ENCODE measurements at regions not wholly inside any gene's neighbourhood (a gene's known extent, or its start where the extent isn't known, plus 50 kb on each side); places are given as distances from the start of the nearest gene placed in this dataset.

DNA sequence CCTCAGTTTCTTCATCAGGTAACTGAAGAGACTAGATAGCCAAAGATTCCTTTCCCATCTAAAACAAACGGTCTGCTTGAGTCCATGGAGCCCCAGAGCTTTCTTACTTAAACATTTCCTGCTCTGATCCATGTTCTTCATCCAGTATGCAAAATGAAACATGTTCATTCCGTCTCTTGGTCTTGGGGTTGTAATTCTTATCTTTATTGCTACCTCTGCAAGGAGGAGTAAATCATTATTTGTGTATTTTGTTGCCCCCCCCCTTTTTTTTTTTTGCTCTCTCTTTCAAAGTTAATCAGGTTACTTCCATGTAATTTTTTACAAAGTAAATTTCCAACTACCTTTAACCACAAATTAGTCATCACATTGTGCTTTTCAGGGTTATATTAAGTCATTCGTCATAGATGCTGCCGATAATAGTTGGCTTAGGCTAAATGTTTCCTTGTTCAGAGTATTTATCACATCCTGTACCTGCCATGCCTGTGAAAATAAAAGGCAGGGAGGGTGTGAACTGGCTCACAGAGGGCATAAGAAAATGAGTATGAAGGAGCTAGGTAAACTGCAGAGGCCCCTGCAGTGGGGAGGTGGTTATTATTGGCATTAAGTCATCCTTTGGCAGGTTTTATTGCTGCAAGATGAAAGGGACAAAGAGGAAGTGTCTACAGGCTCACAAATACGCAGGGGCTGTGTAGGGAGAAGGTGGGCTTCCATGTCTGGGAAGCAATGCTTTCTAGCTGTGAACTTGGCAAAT lies 76.7 kb upstream of the HS3ST1 start (continued):
- TF ChIP-seq, protein P1, sequence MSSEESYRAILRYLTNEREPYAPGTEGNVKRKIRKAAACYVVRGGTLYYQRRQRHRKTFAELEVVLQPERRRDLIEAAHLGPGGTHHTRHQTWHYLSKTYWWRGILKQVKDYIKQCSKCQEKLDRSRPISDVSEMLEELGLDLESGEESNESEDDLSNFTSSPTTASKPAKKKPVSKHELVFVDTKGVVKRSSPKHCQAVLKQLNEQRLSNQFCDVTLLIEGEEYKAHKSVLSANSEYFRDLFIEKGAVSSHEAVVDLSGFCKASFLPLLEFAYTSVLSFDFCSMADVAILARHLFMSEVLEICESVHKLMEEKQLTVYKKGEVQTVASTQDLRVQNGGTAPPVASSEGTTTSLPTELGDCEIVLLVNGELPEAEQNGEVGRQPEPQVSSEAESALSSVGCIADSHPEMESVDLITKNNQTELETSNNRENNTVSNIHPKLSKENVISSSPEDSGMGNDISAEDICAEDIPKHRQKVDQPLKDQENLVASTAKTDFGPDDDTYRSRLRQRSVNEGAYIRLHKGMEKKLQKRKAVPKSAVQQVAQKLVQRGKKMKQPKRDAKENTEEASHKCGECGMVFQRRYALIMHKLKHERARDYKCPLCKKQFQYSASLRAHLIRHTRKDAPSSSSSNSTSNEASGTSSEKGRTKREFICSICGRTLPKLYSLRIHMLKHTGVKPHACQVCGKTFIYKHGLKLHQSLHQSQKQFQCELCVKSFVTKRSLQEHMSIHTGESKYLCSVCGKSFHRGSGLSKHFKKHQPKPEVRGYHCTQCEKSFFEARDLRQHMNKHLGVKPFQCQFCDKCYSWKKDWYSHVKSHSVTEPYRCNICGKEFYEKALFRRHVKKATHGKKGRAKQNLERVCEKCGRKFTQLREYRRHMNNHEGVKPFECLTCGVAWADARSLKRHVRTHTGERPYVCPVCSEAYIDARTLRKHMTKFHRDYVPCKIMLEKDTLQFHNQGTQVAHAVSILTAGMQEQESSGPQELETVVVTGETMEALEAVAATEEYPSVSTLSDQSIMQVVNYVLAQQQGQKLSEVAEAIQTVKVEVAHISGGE (CRISPR knock-in tag; IDR thresholded peaks at IDR 0.05) = no peak

DNA sequence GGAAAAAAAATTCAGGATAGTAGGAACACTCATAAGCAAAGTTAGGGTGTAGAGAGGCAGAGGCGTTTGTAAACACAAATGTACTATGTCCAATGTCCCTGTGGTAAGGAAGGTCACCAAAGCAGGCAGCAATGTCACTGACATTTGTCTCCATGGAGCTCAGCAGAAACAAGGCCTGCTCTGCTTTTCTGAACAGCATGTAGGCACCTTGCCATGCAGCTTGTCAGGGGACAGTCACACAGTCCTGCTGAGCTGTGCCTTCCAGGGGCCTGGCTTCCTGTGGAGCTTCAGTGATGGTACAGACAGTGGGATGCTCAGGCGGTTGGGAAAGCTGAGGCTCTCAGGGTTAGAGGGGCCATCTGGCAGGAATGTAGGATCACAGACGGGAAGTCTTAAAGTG lies 74.5 kb upstream of the HS3ST1 start:
- Histone ChIP-seq H4K20me1 (replicated peaks; ENCODE audit: control insufficient read depth, insufficient read depth, low read length) (no peaks in the 10 kb centered on the region), H3K9me1 (ENCODE audit: control insufficient read depth, insufficient read depth, low read length) (no peaks in the 10 kb centered on the region), H3K36me3 (ENCODE audit: control insufficient read depth, insufficient read depth, low read length) (no peaks in the 10 kb centered on the region), H3K9ac (ENCODE audit: insufficient read depth in 1 of 2, low read depth in 2 of 2, low read length in 2 of 2) (no peak overlapping the region), H3K79me2 (ENCODE audit: control insufficient read depth, insufficient read depth, low read length) (no peaks in the 10 kb centered on the region), H3K27me3 (ENCODE audit: control insufficient read depth in 2 of 2, insufficient read depth in 2 of 2, low read length in 2 of 2) (no peaks in the 10 kb centered on the region), H3K9me3 (replicated peaks; ENCODE audit: control insufficient read depth, insufficient read depth, low read depth, low read length) (no peaks in the 10 kb centered on the region), H3K4me2 (ENCODE audit: insufficient read depth, low read length) (no peak overlapping the region), H2AFZ (ENCODE audit: low read depth, low read length) (no peak overlapping the region), H3K4me3 (no peak overlapping the region), H3K4me1 (replicated peaks in 1 of 2; ENCODE audit: control insufficient read depth in 2 of 2, insufficient read depth in 2 of 2, low read length in 2 of 2) (no peaks in the 10 kb centered on the region), H3K27ac (ENCODE audit: extremely low read depth, low read depth, low read length) (no peak overlapping the region)
- ChIA-PET CTCF (ENCODE audit: low intra/inter-chr PET ratio) (no interaction called here), POLR2A (no interaction called here)
- FAIRE-seq (no peak), ATAC-seq (no peak), DNase-seq (ENCODE audit: extremely low read depth in 1 of 4, low spot score in 3 of 4) (no peak)
- in situ Hi-C loops (cut with MboI) (no loop called here), intact Hi-C loops (cut with micrococcal nuclease) (no loop called here)
- WGBS (ENCODE audit: insufficient coverage, low coverage, missing lambda C conversion rate) = 0% methylated on average over 3 of the region's 3 CpGs
- BruUV-seq (replicated peaks) = no TSS peak
- TF ChIP-seq SIN3A (IDR thresholded peaks at IDR 0.05; ENCODE audit: borderline replicate concordance in 2 of 2, control insufficient read depth in 1 of 2, low read depth in 2 of 2, low read length in 2 of 2) (no peak), SIX5 (IDR thresholded peaks at IDR 0.05; ENCODE audit: borderline replicate concordance in 1 of 2, insufficient read depth in 1 of 2, low read depth in 1 of 2, low read length in 2 of 2) (no peak), ZNF184 (CRISPR knock-in tag; IDR thresholded peaks at IDR 0.05) (no peak)
- TF ChIP-seq, protein P2, sequence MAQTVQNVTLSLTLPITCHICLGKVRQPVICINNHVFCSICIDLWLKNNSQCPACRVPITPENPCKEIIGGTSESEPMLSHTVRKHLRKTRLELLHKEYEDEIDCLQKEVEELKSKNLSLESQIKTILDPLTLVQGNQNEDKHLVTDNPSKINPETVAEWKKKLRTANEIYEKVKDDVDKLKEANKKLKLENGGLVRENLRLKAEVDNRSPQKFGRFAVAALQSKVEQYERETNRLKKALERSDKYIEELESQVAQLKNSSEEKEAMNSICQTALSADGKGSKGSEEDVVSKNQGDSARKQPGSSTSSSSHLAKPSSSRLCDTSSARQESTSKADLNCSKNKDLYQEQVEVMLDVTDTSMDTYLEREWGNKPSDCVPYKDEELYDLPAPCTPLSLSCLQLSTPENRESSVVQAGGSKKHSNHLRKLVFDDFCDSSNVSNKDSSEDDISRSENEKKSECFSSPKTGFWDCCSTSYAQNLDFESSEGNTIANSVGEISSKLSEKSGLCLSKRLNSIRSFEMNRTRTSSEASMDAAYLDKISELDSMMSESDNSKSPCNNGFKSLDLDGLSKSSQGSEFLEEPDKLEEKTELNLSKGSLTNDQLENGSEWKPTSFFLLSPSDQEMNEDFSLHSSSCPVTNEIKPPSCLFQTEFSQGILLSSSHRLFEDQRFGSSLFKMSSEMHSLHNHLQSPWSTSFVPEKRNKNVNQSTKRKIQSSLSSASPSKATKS (CRISPR knock-in tag; IDR thresholded peaks at IDR 0.05) = no peak
- TF ChIP-seq, protein P3, sequence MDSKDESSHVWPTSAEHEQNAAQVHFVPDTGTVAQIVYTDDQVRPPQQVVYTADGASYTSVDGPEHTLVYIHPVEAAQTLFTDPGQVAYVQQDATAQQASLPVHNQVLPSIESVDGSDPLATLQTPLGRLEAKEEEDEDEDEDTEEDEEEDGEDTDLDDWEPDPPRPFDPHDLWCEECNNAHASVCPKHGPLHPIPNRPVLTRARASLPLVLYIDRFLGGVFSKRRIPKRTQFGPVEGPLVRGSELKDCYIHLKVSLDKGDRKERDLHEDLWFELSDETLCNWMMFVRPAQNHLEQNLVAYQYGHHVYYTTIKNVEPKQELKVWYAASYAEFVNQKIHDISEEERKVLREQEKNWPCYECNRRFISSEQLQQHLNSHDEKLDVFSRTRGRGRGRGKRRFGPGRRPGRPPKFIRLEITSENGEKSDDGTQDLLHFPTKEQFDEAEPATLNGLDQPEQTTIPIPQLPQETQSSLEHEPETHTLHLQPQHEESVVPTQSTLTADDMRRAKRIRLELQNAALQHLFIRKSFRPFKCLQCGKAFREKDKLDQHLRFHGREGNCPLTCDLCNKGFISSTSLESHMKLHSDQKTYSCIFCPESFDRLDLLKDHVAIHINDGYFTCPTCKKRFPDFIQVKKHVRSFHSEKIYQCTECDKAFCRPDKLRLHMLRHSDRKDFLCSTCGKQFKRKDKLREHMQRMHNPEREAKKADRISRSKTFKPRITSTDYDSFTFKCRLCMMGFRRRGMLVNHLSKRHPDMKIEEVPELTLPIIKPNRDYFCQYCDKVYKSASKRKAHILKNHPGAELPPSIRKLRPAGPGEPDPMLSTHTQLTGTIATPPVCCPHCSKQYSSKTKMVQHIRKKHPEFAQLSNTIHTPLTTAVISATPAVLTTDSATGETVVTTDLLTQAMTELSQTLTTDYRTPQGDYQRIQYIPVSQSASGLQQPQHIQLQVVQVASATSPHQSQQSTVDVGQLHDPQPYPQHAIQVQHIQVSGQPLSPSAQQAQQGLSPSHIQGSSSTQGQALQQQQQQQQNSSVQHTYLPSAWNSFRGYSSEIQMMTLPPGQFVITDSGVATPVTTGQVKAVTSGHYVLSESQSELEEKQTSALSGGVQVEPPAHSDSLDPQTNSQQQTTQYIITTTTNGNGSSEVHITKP (IDR thresholded peaks at IDR 0.05; ENCODE audit: partially characterized antibody) = no peak

All from K562 (cell line).